IPS DF 19.7 (cell line): ENCODE measurements at regions not wholly inside any gene's neighbourhood (a gene's known extent, or its start where the extent isn't known, plus 50 kb on each side); places are given as distances from the start of the nearest gene placed in this dataset.

Experiments used
- DNase-seq: peaks from one replicate; pipeline ENCODE4 v3.0.0-alpha.2; 2013; ENCODE audit warnings: low read depth, low spot score

DNA sequence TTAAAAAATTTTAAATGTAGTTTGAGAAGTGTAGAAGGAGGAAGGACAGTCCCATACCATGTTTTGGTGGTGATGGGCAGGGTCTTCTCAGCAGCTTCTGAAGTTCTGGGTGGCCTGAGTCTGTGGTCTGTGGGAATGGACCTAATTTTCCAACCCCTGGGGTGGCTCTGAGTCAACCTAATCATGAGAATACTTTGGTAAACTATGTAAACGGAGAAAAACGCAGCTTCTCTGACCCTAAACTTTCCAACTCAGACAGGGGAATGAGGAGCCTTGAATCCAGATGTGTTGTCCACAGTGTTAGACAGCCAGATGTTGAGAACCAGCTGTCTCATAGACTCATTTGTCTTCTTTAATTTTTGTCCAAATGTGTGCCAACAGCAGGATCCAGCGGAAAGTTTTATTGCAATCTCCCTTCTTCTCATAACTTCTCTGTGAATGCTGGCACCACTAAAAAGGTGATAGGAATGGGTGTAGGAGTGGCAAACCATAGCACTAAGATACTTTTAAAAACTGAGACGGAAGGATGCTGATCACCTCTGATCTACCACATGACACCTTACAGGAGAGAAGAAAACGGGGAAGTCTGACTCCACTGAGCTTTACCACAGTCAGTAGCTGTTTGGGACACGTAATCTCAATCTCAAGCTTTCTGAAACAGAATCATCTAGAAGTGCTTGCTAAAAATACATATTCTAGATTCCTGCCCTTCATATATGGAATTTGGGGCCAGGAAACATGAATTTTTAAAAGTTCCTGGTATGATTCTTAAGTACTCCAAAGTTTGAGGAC is 90.5 kb upstream of the PHYHIPL start:
- DNase-seq = no peak

GRCh38 chr10:59087486-59087885 is 89.0 kb upstream of the PHYHIPL start:
- DNase-seq = no peak

GRCh38 chr10:59088912-59089573 is 87.4 kb upstream of the PHYHIPL start:
- DNase-seq = no peak

DNA sequence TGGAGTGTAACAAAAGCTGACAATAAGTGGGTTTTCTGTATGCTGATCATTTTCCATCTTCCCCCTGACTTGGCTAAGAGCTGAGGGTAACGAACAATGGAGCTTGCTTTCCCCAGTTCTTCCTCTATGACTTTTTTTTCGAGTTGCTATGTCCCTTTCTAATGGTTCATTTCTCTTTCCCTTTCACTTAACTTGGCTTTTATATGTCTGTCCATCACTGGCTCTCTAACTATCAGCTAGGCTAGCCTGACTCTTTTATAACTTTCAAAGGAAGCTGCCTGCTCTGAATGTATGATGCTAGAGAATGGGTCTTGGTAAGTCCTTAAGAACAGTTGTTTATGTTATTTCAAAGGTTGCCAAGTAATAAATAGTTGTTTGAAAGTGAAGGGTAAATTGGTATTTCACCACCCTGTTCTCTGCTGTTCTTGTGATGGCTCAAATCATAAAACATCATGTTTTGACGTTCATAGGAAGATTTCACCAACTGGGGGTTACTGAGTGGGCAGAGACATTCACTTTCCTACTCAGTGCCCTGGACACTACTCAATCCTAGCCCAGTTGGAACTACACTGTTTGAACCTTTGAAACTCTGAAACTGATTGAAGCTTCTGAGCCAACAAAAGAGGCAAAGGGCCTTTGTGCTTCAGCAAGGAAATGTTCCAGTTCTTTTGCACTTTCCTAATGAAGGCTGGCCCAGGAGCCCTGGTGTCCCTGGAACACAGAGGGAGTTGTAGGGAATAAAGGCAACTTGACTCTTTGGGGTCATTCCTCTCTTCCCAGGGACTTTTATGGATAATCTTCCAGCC is 85.4 kb upstream of the PHYHIPL start:
- no peak for DNase-seq

DNA sequence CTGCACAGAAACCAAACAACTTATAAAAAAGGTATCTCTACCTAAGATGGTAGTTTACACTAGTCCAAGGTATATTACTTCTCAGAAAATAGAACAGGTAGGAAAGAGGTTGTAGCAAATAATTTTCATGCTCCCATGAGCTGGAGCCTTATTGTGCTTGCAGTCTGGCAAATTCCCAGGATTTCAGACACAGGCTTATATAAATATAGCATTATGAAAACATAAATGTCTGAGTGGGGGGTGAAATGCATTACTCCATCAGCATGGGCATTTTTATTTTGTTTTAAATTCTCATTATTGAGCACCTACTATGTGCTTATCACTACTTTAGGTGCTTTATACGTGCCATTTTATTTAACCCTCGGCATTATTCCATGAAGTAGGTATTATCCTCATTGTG is 83.0 kb upstream of the PHYHIPL start:
- no peak for DNase-seq

DNA sequence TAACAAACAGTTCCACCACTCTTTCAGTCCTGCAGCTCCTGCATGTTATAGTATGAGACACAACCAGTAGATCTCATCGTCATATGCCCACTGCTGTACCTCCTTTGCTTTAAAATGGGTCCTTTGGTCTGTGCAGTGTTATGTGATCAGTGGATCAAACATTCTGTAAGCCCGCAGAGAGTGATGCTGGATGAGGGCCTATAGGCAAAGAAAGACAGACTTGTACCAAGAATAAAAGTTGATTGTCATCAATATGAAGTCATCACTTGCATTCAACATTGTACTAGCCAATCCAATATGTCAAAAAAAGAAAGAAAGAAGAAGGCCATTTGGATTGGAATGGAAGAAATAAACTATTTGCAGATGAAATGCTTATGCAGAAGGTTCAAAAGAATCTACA is 79.8 kb upstream of the PHYHIPL start:
- DNase-seq = no peak

DNA sequence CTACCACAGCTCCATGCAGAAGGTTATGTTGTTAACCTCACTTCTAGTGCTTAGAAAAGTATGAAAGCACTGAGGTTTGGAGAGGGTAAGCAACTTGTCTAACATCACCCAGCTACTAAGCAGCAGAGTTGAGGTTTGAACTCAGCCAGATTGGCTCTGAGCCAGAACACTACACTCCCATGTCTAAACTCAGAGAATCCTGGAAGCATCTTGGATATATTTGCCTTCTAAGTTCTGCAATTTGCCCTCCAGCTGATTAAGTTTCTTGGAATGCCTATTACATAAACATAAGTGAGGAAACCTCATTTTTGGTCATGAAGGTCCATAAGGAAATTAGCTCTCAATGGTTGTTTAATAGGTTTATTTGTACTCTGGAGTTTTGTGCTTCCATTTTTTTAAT is 78.1 kb upstream of the PHYHIPL start:
- no peak for DNase-seq

DNA sequence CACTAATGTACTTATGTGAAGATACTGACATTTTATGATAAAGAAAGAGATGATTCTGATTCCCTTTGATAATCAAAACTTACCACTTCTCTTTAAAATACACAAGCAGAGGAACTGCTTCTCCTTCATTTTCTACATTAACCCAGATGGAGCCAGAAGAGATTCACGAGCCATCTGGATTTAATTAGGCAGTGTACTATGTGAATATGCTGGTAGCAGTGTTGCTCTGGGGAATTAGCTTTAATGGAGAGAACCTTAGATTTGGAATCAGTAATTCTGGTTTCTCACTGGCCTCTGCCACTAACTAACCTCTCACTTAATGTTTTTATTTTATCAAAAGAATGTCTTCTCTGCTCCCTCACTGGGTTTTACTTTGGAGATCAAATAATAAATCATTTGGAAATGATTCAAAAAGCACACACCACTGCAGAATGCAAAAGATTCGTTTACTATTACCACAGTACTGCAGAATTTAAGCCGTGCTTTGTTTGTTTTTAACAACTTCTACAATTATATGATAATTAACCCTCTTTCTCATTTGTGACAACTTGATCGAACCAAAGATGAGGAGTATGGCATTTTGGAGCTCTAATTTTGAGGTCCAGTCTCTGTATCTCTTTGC is 77.5 kb upstream of the PHYHIPL start:
- no peak for DNase-seq

GRCh38 chr10:59099481-59099880 is 77.0 kb upstream of the PHYHIPL start:
- DNase-seq = no peak

DNA sequence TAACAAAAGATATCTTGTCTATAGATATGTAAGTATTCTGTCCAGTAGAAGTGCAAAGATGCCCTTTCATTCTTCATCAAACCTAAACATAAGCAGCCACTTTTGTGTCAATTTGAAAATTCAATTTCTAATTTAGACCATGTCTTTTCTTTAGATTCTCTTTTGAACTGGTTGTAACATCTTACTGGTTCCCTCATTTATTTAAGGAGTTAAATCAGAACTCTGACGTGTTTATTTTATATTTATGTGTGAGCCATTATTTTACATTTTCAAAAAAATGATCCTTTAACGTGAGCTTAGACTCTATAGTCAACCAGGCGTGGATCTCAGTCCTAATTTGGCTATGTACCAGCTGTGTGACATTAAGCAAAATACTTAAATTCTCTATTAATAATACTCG is 74.0 kb upstream of the PHYHIPL start:
- DNase-seq = no peak

- no peak for DNase-seq
Observed at GRCh38 chr10:59104186-59104585, 72.3 kb upstream of the PHYHIPL start.

DNA sequence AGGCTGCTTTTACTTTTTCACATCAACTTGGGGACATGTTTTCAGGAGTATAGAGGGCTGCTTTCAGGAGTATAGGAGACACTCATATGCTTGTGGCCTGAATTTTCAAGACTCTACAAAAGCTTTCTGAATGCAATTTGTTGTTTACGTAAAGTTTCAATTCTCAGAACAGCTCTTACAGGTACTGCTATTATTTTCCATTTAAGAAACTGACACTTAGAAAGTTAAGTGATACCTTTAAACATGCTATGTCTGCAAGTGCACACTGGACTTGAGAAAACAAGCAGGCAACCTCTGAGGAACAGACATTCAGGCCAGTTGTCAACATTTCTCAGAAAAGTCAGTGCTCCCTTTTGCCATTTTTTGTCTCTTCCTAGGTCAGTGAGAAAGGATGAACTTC is 70.0 kb upstream of the PHYHIPL start:
- DNase-seq = no peak

GRCh38 chr10:59107147-59107546 is 69.3 kb upstream of the PHYHIPL start:
- DNase-seq = no peak

GRCh38 chr10:59108296-59108870 is 68.1 kb upstream of the PHYHIPL start:
- no peak for DNase-seq

DNA sequence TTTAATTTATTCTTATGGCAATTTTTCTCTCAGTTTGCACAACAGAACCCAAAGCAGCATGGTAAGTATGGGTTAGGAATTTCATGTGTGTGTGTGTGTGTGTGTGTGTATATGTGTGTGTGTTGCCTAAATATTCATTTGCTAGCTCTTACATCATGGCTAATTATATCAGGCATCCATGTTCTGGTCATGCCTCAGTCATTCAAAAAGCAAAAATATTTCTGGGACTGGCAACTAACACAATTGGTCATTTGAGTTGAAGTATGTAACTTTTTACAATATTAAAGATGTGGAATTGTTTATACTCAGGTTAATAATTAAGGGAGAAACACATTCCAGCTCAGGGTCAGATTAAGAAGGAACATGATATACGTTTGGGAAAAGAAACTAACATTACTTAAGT is 67.6 kb upstream of the PHYHIPL start:
- no peak for DNase-seq

DNA sequence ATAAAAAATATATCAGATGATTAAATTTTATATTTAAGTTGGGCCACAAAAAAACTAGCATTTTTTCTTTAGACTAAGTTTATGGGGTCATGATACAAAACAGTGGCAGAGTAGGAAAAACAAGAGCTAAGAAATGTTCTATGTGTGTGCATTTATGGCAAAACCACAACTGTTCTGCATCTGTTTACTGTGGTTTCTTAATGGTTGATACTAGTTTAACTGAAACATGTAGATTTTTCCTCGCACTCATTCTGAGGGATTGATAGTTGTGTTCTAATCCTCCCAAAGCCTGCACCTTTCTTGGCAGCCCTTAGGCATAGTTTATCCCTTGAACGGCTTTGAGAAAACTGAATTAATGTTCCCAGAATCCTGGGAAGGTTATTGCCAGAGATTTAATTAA is 66.6 kb upstream of the PHYHIPL start:
- DNase-seq = no peak

GRCh38 chr10:59124187-59124586 is 52.3 kb upstream of the PHYHIPL start:
- DNase-seq = no peak

- DNase-seq = no peak
Observed at GRCh38 chr10:59125666-59126065, 50.8 kb upstream of the PHYHIPL start.

DNA sequence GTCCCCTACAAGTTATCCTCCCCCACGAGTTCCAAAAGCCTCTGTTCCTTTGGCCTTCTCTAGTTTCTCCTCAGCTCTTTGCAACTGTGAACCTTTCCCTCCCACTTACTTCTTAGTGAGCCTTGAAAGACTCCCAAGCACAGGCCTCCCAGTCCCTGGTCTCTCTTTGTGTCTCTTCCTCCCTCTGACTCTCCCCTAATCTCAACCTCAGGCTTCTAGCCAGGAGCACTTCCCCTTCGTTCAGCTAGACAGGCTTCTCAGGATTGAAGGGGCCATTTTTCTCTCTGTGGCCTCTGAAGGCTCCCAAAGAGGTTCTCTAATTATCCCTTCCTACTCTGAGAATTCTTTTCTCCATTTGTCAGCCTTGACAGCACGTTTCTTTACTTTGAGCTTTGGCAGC is 50.2 kb upstream of the PHYHIPL start:
- no peak for DNase-seq
